Activated CD4-positive, alpha-beta T cell treated with anti-CD3 and anti-CD28 coated beads, Interleukin-2, amount 10 ng/mL, durations not matched to agents 7 days and 5 days (primary cell): ENCODE measurements at regions not wholly inside any gene's neighbourhood (a gene's known extent, or its start where the extent isn't known, plus 50 kb on each side); places are given as distances from the start of the nearest gene placed in this dataset.

Source experiments
- CTCF ChIA-PET: fragments of 350-600 bp; sonication (Branson Sonifier 250); formaldehyde crosslinking; loops from one replicate; lab custom pipeline; 2021; ENCODE audit warnings: antibody characterized with exemption; lab: Charles Lee
- POLR2A ChIA-PET: fragments of 350-600 bp; sonication (Branson Sonifier 250); formaldehyde crosslinking; loops from one replicate; lab custom pipeline; 2021; ENCODE audit warnings: antibody characterized with exemption; lab: Charles Lee
- DNase-seq: peaks from one replicate; pipeline ENCODE4 v3.0.0-alpha.2; 2020
- H3K27ac Mint-ChIP-seq: one replicate; pipeline ENCODE4 v1.8.0; 2021; ENCODE audit warnings: mild to moderate bottlenecking, moderate library complexity, mixed read lengths
- H3K27me3 Mint-ChIP-seq: one replicate; pipeline ENCODE4 v1.8.0; 2021; ENCODE audit warnings: mixed read lengths
- H3K36me3 Mint-ChIP-seq: one replicate; pipeline ENCODE4 v1.8.0; 2021; ENCODE audit warnings: low read depth, mixed read lengths
- H3K4me1 Mint-ChIP-seq: one replicate; pipeline ENCODE4 v1.8.0; 2021; ENCODE audit warnings: mixed read lengths
- H3K4me3 Mint-ChIP-seq: one replicate; pipeline ENCODE4 v1.8.0; 2021; ENCODE audit warnings: mild to moderate bottlenecking, moderate library complexity, mixed read lengths
- H3K9me3 Mint-ChIP-seq: one replicate; pipeline ENCODE4 v1.8.0; 2021; ENCODE audit warnings: mixed read lengths

DNA sequence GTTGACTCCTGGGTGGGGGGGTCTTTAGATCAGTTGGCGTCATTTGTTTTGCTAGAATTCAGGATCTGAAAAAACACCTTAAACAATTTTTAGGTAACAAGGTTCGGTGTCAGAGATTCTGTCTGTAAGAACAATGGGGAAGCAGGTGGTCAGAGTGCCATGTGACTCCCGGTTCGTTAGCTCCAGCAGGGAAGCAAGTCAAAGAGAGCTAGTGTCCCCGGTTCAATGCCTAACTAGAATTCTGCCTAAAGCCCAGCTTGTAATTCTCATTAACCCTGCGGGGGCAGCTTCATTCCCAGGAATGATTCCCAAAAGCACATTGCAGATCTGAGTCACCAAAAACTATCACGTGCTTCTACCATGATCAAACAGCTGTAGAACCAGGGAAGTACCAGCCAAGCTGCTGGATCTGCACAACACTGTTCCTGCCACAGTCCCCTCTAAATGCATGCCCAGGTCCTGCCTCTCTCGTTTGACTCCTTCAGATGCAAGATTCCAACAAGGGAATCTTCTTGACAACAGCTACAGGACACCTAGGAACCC is 664.3 kb upstream of the CELF2 start:
- CTCF ChIA-PET, result interaction anchor here (1.4 kb wide), 1 partner anchor 13 kb away, joined by 4 read pairs; no protein-coding TSS in a partner anchor
- POLR2A ChIA-PET, result no interaction called here

DNA sequence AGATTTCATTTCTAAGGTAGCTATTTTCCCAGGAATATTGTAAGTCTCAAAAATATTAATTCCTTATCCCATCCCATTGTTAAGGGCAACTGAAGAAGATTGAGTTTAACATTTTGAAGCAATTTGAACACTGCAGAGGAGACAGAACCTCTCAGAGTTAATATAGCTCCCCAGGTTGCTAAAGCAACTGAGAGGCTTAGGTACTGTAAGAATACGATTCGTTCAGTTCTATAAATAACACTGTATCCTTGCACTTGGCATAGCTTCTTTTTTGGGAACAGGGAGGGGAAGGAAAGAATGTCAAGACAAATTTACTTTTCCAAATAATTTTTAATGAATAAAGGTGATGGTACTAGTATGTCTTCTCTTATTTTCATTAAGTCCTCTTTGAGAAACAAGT is 658.4 kb upstream of the CELF2 start:
- Mint-ChIP-seq H3K27me3 (peaks cover 6% of the 10 kb centered on the region), H3K27ac (no peak overlapping the region), H3K36me3 (no peaks in the 10 kb centered on the region), H3K4me3 (no peak overlapping the region), H3K9me3 (no peaks in the 10 kb centered on the region), H3K4me1 (no peaks in the 10 kb centered on the region)
- ChIA-PET CTCF (no interaction called here), POLR2A (no interaction called here)
- no peak for DNase-seq

More for the DNA sequence above, 664.3 kb upstream of the CELF2 start:
- H3K4me1 Mint-ChIP-seq, result no peaks in the 10 kb centered on the region
- H3K36me3 Mint-ChIP-seq, result no peaks in the 10 kb centered on the region
- no peak overlapping the region for H3K4me3 Mint-ChIP-seq
- no peaks in the 10 kb centered on the region for H3K9me3 Mint-ChIP-seq
- DNase-seq, result no peak
- no peaks in the 10 kb centered on the region for H3K27me3 Mint-ChIP-seq
- H3K27ac Mint-ChIP-seq, result no peak overlapping the region

DNA sequence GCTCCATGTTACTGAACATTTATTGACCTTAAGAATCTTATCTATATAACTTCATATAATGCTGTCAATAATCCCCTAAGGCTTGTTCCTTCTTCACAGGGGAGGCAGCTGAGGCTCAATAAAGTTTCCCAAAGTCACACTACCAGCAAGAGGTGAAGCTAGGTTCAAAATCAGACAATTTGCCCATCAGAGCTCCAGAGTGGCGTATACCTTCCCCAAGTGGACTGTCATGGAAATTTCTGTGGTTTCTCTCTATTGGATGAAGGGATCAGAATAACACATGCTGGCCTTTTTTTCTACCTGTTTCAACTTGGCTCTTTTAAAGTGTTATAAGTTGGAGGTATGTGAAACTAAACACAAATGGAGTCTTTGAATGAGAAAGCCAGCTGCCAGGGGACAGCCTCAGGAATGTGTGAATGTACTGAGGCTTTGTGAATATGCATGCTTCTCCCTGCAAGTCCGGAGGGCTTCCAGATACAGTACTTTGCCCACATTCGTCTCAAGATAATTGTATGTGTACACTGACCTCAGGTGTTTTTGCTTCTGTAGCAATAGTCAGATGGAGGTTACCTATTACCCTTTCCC is 656.3 kb upstream of the CELF2 start:
- DNase-seq, result no peak
- Mint-ChIP-seq H3K27me3 (peaks cover 6% of the 10 kb centered on the region), H3K4me3 (no peak overlapping the region), H3K27ac (no peak overlapping the region), H3K9me3 (no peaks in the 10 kb centered on the region), H3K36me3 (no peaks in the 10 kb centered on the region), H3K4me1 (no peaks in the 10 kb centered on the region)
- ChIA-PET CTCF (no interaction called here), POLR2A (no interaction called here)

DNA sequence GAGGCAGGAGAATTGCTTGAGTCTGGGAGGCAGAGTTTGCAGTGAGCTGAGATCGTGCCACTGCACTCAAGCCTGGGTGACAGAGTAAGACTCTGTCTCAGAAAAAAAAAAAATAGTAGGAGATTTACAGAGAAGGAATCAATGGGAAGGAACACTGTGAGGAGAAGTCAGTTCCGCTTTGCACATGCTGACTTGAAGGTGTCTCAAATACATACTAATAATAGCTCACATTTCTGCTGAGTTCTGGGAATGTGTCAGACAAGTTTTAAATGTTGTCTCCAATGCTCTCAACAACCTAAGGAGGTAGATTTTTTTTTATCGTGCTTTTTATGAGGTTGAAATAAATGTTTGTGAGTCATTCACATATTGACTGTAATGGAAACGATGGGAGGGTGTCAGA is 654.9 kb upstream of the CELF2 start:
- ChIA-PET POLR2A (no interaction called here), CTCF (no interaction called here)
- Mint-ChIP-seq H3K9me3 (no peaks in the 10 kb centered on the region), H3K4me3 (no peak overlapping the region), H3K36me3 (no peaks in the 10 kb centered on the region), H3K4me1 (no peaks in the 10 kb centered on the region), H3K27me3 (peaks cover 6% of the 10 kb centered on the region), H3K27ac (no peak overlapping the region)
- DNase-seq, result no peak

DNA sequence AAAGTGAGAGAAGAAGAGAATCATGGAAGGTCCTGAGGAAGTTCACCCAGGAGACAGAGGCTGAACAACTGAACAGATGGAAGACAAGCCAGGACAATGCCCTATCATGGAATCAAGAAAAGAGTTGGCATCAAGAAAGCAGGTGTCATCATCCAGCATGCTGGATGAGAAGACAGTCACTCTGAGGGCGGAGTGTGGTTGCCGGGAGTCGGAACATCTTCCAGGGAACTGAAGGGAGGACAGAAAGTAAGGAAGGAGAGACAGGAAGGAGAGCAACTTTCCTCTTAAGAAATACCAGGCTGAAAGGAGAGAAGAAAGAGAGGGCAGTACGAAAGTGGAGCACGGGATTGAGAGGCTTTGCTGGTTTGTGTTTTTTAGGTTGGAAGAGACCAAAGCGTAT is 654.5 kb upstream of the CELF2 start:
- Mint-ChIP-seq H3K36me3 (no peaks in the 10 kb centered on the region), H3K27ac (no peak overlapping the region), H3K4me3 (no peak overlapping the region), H3K27me3 (peaks cover 6% of the 10 kb centered on the region), H3K4me1 (no peaks in the 10 kb centered on the region), H3K9me3 (no peaks in the 10 kb centered on the region)
- ChIA-PET POLR2A (no interaction called here), CTCF (no interaction called here)
- no peak for DNase-seq

DNA sequence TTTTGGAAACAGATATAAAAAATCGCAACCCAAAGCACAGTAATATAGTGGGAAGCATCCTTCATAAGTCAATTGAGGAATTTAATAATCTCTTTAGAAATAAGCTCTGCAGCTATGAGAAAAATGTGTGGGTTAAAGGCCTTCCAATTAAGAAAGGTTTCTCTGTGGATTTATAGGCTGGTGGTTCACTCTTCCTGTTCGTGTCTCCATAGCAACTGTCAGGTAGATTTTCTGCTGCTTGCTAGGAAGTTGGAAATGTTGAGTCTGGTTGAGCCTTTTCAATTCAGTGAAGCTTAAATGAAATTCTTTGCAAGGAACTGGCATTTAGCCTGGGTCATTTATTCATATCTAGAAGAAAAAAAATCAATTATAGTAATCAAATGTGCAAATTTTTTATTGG is 652.8 kb upstream of the CELF2 start:
- Mint-ChIP-seq H3K27ac (no peak overlapping the region), H3K9me3 (no peaks in the 10 kb centered on the region), H3K27me3 (peaks cover 6% of the 10 kb centered on the region), H3K36me3 (no peaks in the 10 kb centered on the region), H3K4me3 (no peak overlapping the region), H3K4me1 (no peaks in the 10 kb centered on the region)
- POLR2A ChIA-PET, result no interaction called here
- CTCF ChIA-PET, result no interaction called here
- no peak for DNase-seq

DNA sequence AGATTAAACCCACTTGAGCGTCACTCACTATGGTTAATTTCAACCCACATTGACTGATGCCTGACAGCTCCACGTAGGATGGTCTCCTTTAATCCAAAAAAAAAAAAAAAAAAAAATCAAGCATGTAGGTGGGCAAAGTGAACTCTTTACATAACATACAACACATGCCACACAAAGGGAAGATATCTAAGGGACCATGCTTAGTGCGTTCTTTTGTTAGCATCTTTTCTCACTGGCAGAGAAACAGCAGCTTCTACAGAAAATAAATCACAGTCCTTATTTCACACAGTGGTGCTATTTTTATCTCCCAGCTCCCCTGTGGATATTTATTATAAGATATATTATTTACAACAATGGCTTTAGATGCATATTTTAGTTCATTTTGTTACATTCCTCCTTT is 652.0 kb upstream of the CELF2 start:
- no peak for DNase-seq
- POLR2A ChIA-PET, result no interaction called here
- Mint-ChIP-seq H3K27me3 (no peaks in the 10 kb centered on the region), H3K4me1 (no peaks in the 10 kb centered on the region), H3K9me3 (no peaks in the 10 kb centered on the region), H3K4me3 (no peak overlapping the region), H3K27ac (no peak overlapping the region), H3K36me3 (no peaks in the 10 kb centered on the region)
- CTCF ChIA-PET, result no interaction called here

DNA sequence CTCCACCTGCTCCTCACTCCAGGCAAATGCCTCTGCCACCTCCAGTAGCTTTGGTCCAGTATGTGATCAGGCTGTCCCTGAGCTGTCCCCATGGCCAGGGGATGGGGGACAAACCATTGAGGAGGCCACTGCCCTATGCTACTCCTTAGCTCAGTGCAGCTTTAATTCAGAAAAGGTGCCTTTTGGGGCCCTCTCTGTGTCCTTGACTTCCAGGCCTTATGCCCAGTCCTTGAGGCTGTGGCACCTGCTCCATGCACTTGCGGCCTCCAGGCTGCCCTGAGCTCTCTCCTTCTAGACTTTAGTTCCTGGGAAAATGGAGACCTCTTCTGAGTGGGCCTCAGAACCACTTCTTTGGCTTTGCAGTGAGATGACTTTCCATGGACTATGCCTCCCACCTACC is 650.8 kb upstream of the CELF2 start:
- Mint-ChIP-seq H3K4me3 (no peak overlapping the region), H3K4me1 (no peaks in the 10 kb centered on the region), H3K27me3 (no peaks in the 10 kb centered on the region), H3K36me3 (no peaks in the 10 kb centered on the region), H3K9me3 (no peaks in the 10 kb centered on the region), H3K27ac (no peak overlapping the region)
- ChIA-PET CTCF (interaction anchor here (0.6 to 1.1 kb wide), 2 partner anchors 9 to 54 kb away, joined by 3 to 7 read pairs; no protein-coding TSS in a partner anchor), POLR2A (no interaction called here)
- no peak for DNase-seq

DNA sequence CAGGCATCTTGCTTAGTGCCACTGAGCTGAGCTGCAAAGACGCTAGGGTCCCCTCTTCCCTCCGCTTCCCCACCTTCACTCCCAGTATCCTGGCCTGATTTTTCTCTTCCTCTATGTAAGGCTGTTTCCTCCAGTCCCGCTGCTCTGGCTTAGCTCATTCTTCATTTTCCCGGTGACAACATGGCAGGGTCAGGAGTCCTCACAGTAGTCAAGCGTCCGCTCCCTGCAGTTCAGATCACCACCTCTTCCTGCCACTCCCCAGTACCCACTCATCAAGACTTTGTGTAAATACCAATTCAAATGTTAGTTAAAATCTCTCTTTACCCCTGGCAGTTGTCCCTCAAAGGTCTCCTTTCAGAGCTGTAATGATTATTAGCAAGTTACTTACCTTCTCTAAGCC is 650.4 kb upstream of the CELF2 start:
- H3K27me3 Mint-ChIP-seq, result no peaks in the 10 kb centered on the region
- H3K9me3 Mint-ChIP-seq, result no peaks in the 10 kb centered on the region
- H3K4me3 Mint-ChIP-seq, result no peak overlapping the region
- H3K36me3 Mint-ChIP-seq, result no peaks in the 10 kb centered on the region
- no peak for DNase-seq
- ChIA-PET CTCF (no interaction called here), POLR2A (no interaction called here)
- H3K4me1 Mint-ChIP-seq, result no peaks in the 10 kb centered on the region
- H3K27ac Mint-ChIP-seq, result no peak overlapping the region

DNA sequence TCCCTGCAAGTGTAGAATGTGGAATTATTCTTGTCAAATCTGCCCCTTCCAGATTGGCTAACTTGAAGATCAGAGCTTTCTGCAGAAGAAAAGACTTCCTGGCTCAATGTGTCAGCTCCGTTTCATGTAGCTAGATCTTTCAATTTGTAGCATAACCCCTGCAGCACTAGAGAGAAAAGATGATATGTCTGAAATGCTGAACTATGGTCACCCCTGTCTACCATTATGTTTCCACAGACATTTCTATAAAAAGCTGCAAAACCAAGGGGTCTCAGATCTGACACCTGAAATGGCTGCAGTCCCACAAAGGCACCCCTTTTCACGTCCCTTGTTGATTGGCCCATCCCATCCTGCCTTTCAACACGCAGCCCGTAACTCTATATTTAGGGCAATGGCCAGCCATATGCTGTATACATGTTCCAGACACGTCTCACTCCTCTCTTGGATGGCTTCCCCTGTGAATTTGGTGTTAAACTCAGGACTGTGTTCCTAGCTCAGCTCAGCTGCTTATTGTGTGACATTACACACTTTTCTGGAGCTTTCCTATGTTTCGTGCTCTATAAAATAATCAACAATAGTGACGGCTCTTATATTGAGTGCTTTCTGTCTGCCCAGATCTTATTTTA is 648.6 kb upstream of the CELF2 start:
- ChIA-PET CTCF (no interaction called here), POLR2A (no interaction called here)
- H3K4me3 Mint-ChIP-seq, result no peak overlapping the region
- H3K27ac Mint-ChIP-seq, result no peak overlapping the region
- H3K36me3 Mint-ChIP-seq, result no peaks in the 10 kb centered on the region
- no peak for DNase-seq
- no peaks in the 10 kb centered on the region for H3K4me1 Mint-ChIP-seq
- H3K27me3 Mint-ChIP-seq, result no peaks in the 10 kb centered on the region
- no peaks in the 10 kb centered on the region for H3K9me3 Mint-ChIP-seq

DNA sequence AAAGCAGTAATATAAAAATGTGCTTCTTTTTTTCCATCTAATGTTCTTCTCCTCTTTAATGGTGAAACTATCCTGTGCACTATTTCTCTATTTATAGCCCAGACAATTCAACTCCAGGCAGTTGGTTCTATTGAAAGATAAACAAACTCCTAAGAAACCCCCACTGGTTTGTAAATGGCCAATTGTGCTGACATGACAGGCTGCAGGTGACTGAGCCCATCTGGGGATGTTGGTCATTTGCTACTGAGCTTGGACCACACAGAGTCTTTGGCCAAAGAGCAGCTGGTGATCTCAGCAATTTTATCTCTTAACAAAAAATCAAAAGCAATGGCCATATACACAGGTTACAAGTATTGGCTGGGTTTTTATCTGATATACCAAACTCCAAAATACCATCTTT is 631.8 kb upstream of the CELF2 start:
- no peaks in the 10 kb centered on the region for H3K4me1 Mint-ChIP-seq
- DNase-seq, result no peak
- no peaks in the 10 kb centered on the region for H3K36me3 Mint-ChIP-seq
- peaks cover 3% of the 10 kb centered on the region for H3K27me3 Mint-ChIP-seq
- no peak overlapping the region for H3K4me3 Mint-ChIP-seq
- CTCF ChIA-PET, result no interaction called here
- no peaks in the 10 kb centered on the region for H3K9me3 Mint-ChIP-seq
- POLR2A ChIA-PET, result no interaction called here
- no peak overlapping the region for H3K27ac Mint-ChIP-seq

DNA sequence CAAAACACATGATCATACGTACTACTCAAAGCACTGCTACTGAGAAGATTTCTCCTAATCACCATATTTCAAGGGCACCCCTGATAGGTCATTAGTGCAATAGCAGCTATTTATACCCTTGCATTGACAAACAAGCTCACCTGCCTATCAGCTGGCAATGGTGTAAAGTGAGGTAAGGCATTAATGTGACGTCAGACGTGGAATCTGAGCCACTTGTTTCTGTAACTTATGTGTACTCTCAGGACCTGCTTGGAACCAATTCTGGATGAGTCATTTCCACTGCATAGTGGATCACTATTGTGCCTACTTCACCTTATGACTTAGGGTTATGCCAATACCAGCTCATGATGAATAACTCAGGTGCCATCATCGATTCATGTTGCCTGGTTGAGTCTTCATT is 628.5 kb upstream of the CELF2 start:
- peaks cover 3% of the 10 kb centered on the region for H3K27me3 Mint-ChIP-seq
- H3K4me3 Mint-ChIP-seq, result no peak overlapping the region
- POLR2A ChIA-PET, result no interaction called here
- no peaks in the 10 kb centered on the region for H3K9me3 Mint-ChIP-seq
- H3K36me3 Mint-ChIP-seq, result no peaks in the 10 kb centered on the region
- no peak for DNase-seq
- no peaks in the 10 kb centered on the region for H3K4me1 Mint-ChIP-seq
- H3K27ac Mint-ChIP-seq, result no peak overlapping the region
- CTCF ChIA-PET, result no interaction called here

DNA sequence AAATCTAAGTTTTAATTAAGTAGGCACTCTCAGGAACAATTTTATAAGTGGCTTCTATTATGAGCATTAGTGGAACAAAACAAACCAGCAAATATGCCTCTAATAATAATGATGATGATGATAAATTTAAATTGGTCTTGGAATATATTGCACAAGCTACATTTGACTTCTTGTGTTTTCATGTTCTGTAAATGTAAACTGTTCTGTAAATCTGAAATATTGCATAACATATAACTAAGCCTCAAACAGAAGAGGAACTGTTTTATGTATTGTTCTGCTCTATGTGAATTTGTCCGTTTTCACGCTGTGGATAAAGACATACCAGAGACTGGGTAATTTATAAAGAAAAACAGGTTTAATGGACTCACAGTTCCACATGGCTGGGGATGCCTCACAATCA is 625.2 kb upstream of the CELF2 start:
- no peaks in the 10 kb centered on the region for H3K9me3 Mint-ChIP-seq
- H3K4me1 Mint-ChIP-seq, result no peaks in the 10 kb centered on the region
- H3K4me3 Mint-ChIP-seq, result no peak overlapping the region
- no peaks in the 10 kb centered on the region for H3K36me3 Mint-ChIP-seq
- no peak for DNase-seq
- no peak overlapping the region for H3K27ac Mint-ChIP-seq
- POLR2A ChIA-PET, result no interaction called here
- CTCF ChIA-PET, result interaction anchor here (0.6 kb wide), 1 partner anchor 1814 kb away, joined by 7 read pairs; no protein-coding TSS in a partner anchor
- H3K27me3 Mint-ChIP-seq, result peaks cover 6% of the 10 kb centered on the region
